HG02759 (cell line): ENCODE measurements at regions not wholly inside any gene's neighbourhood (a gene's known extent, or its start where the extent isn't known, plus 50 kb on each side); places are given as distances from the start of the nearest gene placed in this dataset.
"Not testable (repeated sequence)": the region's sequence is repeated elsewhere in the genome, so short reads cannot be mapped to it uniquely, and the experiment has no call there.

Experiments used
- ATAC-seq: cut with Tn5 transposase; IDR thresholded peaks from one replicate; pipeline ENCODE4 v1.9.1; 2021; ENCODE audit warnings: mild to moderate bottlenecking, moderate library complexity; ENCODE audit not compliant: unreplicated experiment

GRCh38 chr13:69109891-69110525, 997.6 kb upstream of the ATXN8OS start:
- no peak for ATAC-seq

GRCh38 chr13:69108486-69108885, 999.1 kb upstream of the ATXN8OS start:
- no peak for ATAC-seq

GRCh38 chr13:69107436-69107835, 1000.2 kb upstream of the ATXN8OS start:
- ATAC-seq, result no peak

GRCh38 chr13:69101841-69102240, 1005.8 kb upstream of the ATXN8OS start:
- ATAC-seq, result no peak

GRCh38 chr13:69094485-69094884, 1013.1 kb upstream of the ATXN8OS start:
- no peak for ATAC-seq

- ATAC-seq, result no peak
These were observed 1014.9 kb upstream of the ATXN8OS start for GRCh38 chr13:69092615-69093322.

GRCh38 chr13:69077267-69077666, 1030.4 kb upstream of the ATXN8OS start:
- no peak for ATAC-seq

- ATAC-seq, result no peak
These were observed 1038.0 kb upstream of the ATXN8OS start for GRCh38 chr13:69069554-69070133.

- no peak for ATAC-seq
These were observed 1056.9 kb upstream of the ATXN8OS start for GRCh38 chr13:69050696-69051095.

- no peak for ATAC-seq
These were observed 1063.0 kb upstream of the ATXN8OS start for GRCh38 chr13:69044629-69045028.

GRCh38 chr13:69040898-69041297, 1066.7 kb upstream of the ATXN8OS start:
- ATAC-seq, result no peak

GRCh38 chr13:69035771-69036170, 1071.9 kb upstream of the ATXN8OS start:
- no peak for ATAC-seq

GRCh38 chr13:69028936-69029335, 1078.7 kb upstream of the ATXN8OS start:
- ATAC-seq, result no peak

- no peak for ATAC-seq
These were observed 1087.5 kb upstream of the ATXN8OS start for GRCh38 chr13:69020120-69020519.

GRCh38 chr13:69018173-69018572, 1089.5 kb upstream of the ATXN8OS start:
- not testable (repeated sequence) for ATAC-seq

- no peak for ATAC-seq
These were observed 1096.8 kb upstream of the ATXN8OS start for GRCh38 chr13:69010789-69011188.

- ATAC-seq, result no peak
These were observed 1099.1 kb upstream of the ATXN8OS start for GRCh38 chr13:69008499-69008898.

GRCh38 chr13:68998056-68998455, 1109.6 kb upstream of the ATXN8OS start:
- no peak for ATAC-seq

GRCh38 chr13:68996668-68997025, 1111.0 kb upstream of the ATXN8OS start:
- ATAC-seq, result no peak

GRCh38 chr13:68995972-68996667, 1111.5 kb upstream of the ATXN8OS start:
- no peak for ATAC-seq

GRCh38 chr13:68993154-68993553, 1114.5 kb upstream of the ATXN8OS start:
- ATAC-seq, result no peak

GRCh38 chr13:68988176-68988575, 1119.5 kb upstream of the ATXN8OS start:
- ATAC-seq, result no peak
